Glomerular visceral epithelial cell (primary cell): ENCODE measurements at regions not wholly inside any gene's neighbourhood (a gene's known extent, or its start where the extent isn't known, plus 50 kb on each side); places are given as distances from the start of the nearest gene placed in this dataset.
"Not testable (repeated sequence)": the region's sequence is repeated elsewhere in the genome, so short reads cannot be mapped to it uniquely, and the experiment has no call there.

Experiments used
- DNase-seq: peaks from one replicate; pipeline ENCODE4 v3.0.0-alpha.2; 2016; ENCODE audit errors: extremely low spot score

DNA sequence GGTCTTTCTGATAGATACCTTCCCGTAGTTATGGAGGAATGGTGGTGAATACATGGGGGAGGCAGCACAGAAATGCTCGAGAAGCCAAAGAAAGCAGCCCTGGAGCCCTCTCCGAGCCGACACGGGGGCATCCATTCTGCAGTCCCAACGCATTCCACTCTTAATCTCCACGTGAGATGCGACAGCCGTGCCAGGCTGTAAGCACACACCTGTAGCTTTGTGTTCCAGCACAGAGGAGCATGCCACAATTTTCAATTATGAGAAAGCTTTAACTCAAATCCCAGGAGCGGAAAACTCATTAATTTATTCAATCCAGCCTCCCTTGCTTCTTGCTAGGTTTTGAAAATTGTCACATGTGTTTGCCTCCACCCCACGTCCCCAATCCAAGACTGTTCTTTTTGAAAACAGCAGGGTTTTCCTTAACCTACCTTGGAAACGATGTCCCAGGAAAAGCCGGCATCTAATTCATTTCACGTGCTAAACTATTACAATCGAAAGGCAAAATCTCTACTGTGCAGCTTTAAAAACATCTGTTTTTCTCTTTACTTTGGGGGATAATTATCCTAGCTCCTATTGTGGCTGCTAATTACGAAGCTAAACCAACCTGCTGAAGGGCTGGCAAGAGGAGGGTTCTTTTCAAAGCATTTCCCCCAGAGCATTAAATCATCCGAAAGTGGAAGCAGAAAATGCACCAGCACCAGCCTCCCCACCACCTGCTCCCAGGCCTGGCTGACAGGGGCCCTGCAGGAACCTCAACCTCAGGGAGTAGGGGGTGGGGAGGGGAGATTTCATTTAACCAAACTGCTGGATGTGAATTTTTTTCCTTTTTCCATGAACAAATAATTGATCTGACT, 56.0 kb upstream of the CHST15 start:
- DNase-seq: no peak

DNA sequence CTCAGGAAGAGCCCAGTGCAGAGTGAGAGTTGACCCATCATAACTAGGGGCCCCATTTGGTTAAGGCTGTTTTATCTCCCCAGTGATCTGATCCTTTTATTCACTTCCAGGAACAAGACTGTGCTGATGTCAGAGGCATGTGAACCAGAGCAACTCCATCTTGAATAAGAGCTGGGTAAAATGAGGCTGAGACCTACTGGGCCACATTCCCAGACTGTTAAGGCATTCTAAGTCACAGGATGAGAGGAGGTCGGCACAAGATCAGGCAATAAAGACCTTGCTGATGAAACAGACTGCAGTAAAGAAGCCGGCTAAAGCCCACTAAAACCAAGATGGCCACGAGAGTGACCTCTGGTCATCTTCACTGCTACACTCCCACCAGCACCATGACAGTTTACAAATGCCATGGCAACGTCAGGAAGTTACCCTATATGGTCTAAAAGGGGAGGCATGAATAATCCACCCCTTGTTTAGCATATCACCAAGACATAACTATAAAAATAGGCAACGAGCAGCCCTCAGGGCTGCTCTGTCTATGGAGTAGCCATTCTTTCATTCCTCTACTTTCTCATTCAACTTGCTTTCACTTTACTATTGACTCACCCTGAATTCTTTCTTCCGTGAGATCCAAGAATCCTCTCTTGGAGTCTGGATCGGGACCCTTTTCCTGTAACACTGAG, 55.3 kb upstream of the CHST15 start:
- DNase-seq: not testable (repeated sequence)

DNA sequence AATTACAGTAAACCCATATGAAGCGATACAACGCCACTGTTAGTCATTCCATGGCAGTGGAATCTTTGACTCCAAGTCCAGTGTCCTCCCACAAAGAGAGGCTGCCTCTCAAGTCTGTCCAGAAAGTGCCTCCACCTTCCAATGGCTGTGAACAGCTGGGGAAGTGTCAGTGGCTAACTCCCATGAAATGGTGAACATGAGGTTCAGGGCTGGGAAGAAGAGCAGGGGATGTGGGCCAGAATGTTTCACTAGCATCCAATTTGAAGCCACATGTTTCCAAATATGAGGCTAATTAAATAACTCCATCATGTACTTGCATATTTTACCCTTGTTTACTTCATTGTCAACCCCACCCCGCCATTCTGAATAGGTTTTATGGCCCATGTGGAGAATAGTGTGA, 53.1 kb upstream of the CHST15 start:
- no peak for DNase-seq

- DNase-seq: no peak
These were observed 51.9 kb upstream of the CHST15 start for GRCh38 chr10:124145109-124145870.

DNA sequence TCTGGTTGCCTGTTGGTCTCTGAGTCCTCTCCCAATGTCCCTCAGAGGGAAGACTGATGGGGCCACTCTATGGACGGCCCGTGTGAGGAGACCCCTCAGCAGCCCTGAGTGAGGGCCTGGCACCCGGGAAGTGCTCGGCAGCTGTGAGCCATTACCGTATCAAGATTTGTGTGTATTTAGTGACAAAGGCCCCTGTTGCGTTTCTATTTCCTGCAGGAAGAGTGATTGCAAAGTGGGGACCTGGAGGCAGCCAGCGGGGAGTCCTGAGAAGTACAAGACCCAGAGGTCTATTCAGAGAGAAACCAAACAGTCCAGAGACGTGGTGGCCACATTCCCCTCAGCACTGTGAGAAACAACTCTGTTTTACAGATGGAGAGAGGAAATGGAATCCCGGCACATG, 51.1 kb upstream of the CHST15 start:
- DNase-seq: no peak

DNA sequence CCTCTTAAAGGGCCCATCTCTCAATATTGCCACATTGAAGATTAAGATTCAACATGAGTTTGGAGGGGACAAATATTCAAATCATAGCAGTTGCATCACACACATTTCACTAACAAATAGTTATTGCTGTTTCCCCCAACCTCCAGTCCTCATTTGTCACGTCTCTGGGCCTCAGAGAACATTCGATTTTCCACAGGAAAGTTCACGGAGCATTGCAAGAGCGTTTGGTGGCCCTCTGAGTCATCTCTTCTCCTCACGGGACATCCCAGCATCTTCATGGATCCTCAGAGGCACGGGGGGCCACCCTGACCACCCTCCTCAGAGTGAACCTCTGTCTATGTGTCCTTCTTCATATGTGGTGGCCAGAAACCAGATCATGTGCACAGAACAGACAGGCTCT, 50.3 kb upstream of the CHST15 start:
- DNase-seq: no peak
